Heart left ventricle (tissue), 16 donors: ENCODE measurements at regions not wholly inside any gene's neighbourhood (a gene's known extent, or its start where the extent isn't known, plus 50 kb on each side); places are given as distances from the start of the nearest gene placed in this dataset.

ENCODE experiments used
- ATAC-seq, 4 donors: fragments of 200-7000 bp; cut with Tn5 transposase; one replicate each; pipeline ENCODE4 v1.9.1; 2020 to 2022; ENCODE audit warnings: moderate library complexity in 4 of 4, mild to moderate bottlenecking in 3 of 4, moderate number of reproducible peaks in 1 of 4
- DNase-seq, 5 donors: peaks; one replicate each; pipeline ENCODE4 v3.0.0-alpha.2; 2020
- H3K27ac ChIP-seq, 12 donors: fragments of 200-600 bp; sonication (generic) in 4 of 12; one replicate each; pipeline versions ENCODE4 v1.5.0 to v1.8.0; 2016 to 2022; ENCODE audit warnings: mild to moderate bottlenecking in 2 of 12
- H3K27me3 ChIP-seq, 9 donors: fragments of 200-600 bp; sonication (generic) in 2 of 9; one replicate each; pipeline versions ENCODE4 v1.5.1 to v1.8.0; 2016 to 2022; ENCODE audit warnings: mild to moderate bottlenecking in 3 of 9
- H3K36me3 ChIP-seq, 9 donors: fragments of 200-600 bp; sonication (generic) in 2 of 9; one replicate each; pipeline versions ENCODE4 v1.5.0 to v1.8.0; 2018 to 2022; ENCODE audit warnings: mild to moderate bottlenecking in 2 of 9
- H3K4me1 ChIP-seq, 12 donors: fragments of 200-600 bp; sonication (generic) in 4 of 12; one replicate each; pipeline versions ENCODE4 v1.5.0 to v1.8.0; 2016 to 2022; ENCODE audit warnings: mild to moderate bottlenecking in 3 of 12
- H3K4me3 ChIP-seq, 12 donors: fragments of 200-600 bp; sonication (generic) in 4 of 12; one replicate each; pipeline versions ENCODE4 v1.5.0 to v1.8.0; 2017 to 2022; ENCODE audit warnings: mild to moderate bottlenecking in 9 of 12, moderate library complexity in 4 of 12
- H3K9me3 ChIP-seq, 12 donors: fragments of 200-600 bp; sonication (generic) in 4 of 12; one replicate each; pipeline versions ENCODE4 v1.5.0 to v1.8.0; 2016 to 2022; ENCODE audit warnings: mild to moderate bottlenecking in 1 of 12
- CTCF ChIP-seq, 12 donors: fragments of 200-600 bp; sonication (generic) in 4 of 12; IDR thresholded peaks; one replicate each; pipeline versions ENCODE4 v1.5.0 to v1.8.0; 2018 to 2022; ENCODE audit warnings: antibody characterized with exemption in 12 of 12, mild to moderate bottlenecking in 5 of 12
- POLR2A ChIP-seq, 2 donors: fragments of 450-650 bp; IDR thresholded peaks; one replicate each; pipeline ENCODE4 v1.6.1; 2017; ENCODE audit warnings: antibody characterized with exemption in 2 of 2, mild to moderate bottlenecking in 2 of 2, moderate library complexity in 2 of 2
- WGBS, 4 donors: extraction: QIAGEN DNeasy Blood & Tissue Kit in 2 of 4; methylation state at CpG; one replicate each; pipeline versions ENCODE4 v1.1.5 to v1.1.7; 2013 to 2018; 5-methylcytosine and 5-hydroxymethylcytosine counted together
- intact Hi-C, 10 donors: fragments of 100-400 bp; cut with DNase I; formaldehyde crosslinking; loops; one replicate each; pipeline versions ENCODE4 v1.11.1 to v1.14.2; 2022
- donor health status: ischemic (EF 13 %, LVEDD 7.1; RV severe dilation, severe dysfunction).
- donor health status: healthy with polysubstance abuse.
- donor health status: DM: no; HTN: yes; CAD: no.
- donor health status: DM: no; HTN: no; CAD: no.
- donor health status: ischemic (EF 25% LVEDD 6.9; RV normal size, moderate dysfunction).
- donor health status: ischemic (EF 25% LVEDD 5.7; RV mildly dilated, moderate dysfunction).
- donor health status: healthy.
- donor health status: DM: yes; HTN: yes; CAD: no.
- donor health status: ischemic (EF 35%, LVEDD 5.7; RV mildly dilated, moderate dysfunction).
- donor health status: nonischemic (EF 11% LVEDD 7.7; RV severe dilation, severe dysfunction).
- donor health status: DM: yes; HTN: yes; CAD: no.
- donor health status: PGD.
- donor health status: ischemic (EF 29% LVEDD 5.4; RV normal size, mild dysfunction).
- donor health status: nonischemic (EF 23%, LVEDD 6.1; RV moderate dilation, normal function).

GRCh38 chrX:151510203-151510602, 53.3 kb upstream of the PASD1 start:
- WGBS, 4 donors: 29 to 47% (median 43%) methylated on average over 4 of the region's 4 CpGs

GRCh38 chrX:151513472-151513871, 50.0 kb upstream of the PASD1 start:
- no peak overlapping the region for H3K27ac ChIP-seq
- DNase-seq (no peak), ATAC-seq (no peak)
- no peaks in the 10 kb centered on the region for H3K9me3 ChIP-seq
- no peaks in the 10 kb centered on the region for H3K36me3 ChIP-seq
- H3K27me3 ChIP-seq: peaks cover 0 to 10% (median 0%) of the 10 kb centered on the region in 9 donors
- TF ChIP-seq POLR2A (IDR thresholded peaks at IDR 0.05) (no peak), CTCF (IDR thresholded peaks at IDR 0.05) (no peak)
- no peaks in the 10 kb centered on the region for H3K4me1 ChIP-seq
- H3K4me3 ChIP-seq: no peak overlapping the region
- intact Hi-C loops: no loop called here

More at GRCh38 chrX:151510203-151510602, 53.3 kb upstream of the PASD1 start:
- H3K9me3 ChIP-seq: no peaks in the 10 kb centered on the region
- H3K36me3 ChIP-seq: no peaks in the 10 kb centered on the region
- no peak for TF ChIP-seq CTCF (IDR thresholded peaks at IDR 0.05)
- no peak for TF ChIP-seq POLR2A (IDR thresholded peaks at IDR 0.05)
- peaks cover 0 to 13% (median 0%) of the 10 kb centered on the region in 9 donors for H3K27me3 ChIP-seq
- H3K4me1 ChIP-seq: no peaks in the 10 kb centered on the region
- DNase-seq: no peak
- H3K4me3 ChIP-seq: no peak overlapping the region
- no peak for ATAC-seq
- no peak overlapping the region for H3K27ac ChIP-seq
- intact Hi-C loops: no loop called here
